HG02588 (cell line): ENCODE measurements at regions not wholly inside any gene's neighbourhood (a gene's known extent, or its start where the extent isn't known, plus 50 kb on each side); places are given as distances from the start of the nearest gene placed in this dataset.

ENCODE experiments used
- ATAC-seq: cut with Tn5 transposase; IDR thresholded peaks from one replicate; pipeline ENCODE4 v1.9.1; 2021; ENCODE audit warnings: mild to moderate bottlenecking, moderate library complexity; ENCODE audit not compliant: unreplicated experiment

- no peak for ATAC-seq
These were observed 148.8 kb downstream of the INO80D start for GRCh38 chr2:205937211-205937610.

- ATAC-seq, result no peak
These were observed 149.5 kb downstream of the INO80D start for GRCh38 chr2:205936446-205936845.

GRCh38 chr2:205934443-205934842 is 151.5 kb downstream of the INO80D start:
- ATAC-seq, result no peak

GRCh38 chr2:205932861-205933260 is 153.1 kb downstream of the INO80D start:
- no peak for ATAC-seq

- ATAC-seq, result no peak
These were observed 154.6 kb downstream of the INO80D start for GRCh38 chr2:205931388-205931787.

GRCh38 chr2:205930209-205930608 is 155.8 kb downstream of the INO80D start:
- ATAC-seq, result no peak

- no peak for ATAC-seq
These were observed 156.6 kb downstream of the INO80D start for GRCh38 chr2:205929246-205929942.

DNA sequence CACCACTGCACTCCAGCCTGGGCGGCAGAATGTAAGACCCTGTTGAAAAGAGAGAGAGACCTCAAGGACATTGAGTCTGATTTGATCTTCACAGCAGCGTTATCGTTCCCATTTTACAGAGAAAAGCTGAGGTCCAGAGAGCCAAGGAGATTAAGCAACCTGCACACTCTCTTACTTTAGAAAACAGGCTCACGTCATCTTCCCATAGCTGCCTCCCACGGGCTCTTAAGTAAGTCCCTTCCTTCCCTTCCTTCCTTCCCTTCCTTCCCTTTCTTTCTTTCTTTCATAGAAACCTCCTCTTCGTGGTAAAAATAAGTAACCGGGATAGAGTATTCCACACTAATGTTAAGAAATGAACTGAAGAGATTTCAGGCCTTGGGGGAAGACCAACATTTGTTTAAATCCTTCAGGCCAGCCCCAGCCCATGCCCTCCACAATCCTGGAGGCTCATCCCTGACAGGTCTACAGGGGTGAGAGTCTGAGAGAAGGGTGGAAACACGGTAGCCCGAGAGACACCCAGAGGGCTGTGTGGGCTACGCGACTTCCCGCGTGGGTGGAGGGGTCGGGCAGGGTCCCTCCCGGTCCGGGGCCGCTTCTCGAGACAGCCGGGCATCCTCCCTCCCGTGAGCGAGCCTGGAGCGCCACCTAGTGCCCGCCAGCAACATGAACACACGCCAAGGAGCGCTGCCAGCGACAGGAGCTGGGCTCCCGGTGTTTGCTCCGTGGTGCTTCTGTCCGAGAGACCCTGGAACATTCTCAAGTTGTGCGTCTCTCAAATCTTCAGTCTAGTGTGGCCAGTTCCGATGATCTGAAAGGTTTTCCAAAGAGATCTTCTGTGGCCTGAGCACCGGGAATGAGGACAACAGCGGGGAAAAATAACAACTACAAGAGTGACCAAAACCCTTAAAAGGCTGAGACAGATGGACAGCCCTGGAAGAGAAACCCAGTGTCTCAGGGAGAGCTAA is 160.3 kb downstream of the INO80D start:
- ATAC-seq, result peak; percentile 85

- ATAC-seq, result no peak
These were observed 161.3 kb downstream of the INO80D start for GRCh38 chr2:205924676-205925075.

DNA sequence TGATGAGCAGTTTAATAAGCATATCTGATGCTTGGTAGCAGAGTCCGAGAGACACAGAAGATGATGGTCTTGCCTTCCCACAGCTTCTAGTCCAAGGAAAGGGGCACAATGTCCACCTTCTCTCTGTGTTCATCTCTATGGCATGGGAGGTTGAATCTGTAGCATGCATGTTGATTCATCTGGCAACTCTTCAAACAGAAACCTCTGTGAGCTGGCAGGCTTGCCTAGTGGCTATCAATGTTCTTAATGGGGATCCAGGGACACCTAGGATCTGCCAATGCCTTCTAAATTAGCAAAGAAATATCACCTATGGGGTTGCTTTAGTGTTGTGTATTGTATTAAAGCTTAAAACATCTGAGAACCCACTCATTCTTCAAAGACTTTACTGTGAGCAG is 170.8 kb downstream of the INO80D start:
- ATAC-seq, result no peak

GRCh38 chr2:205914213-205915129 is 171.5 kb downstream of the INO80D start:
- no peak for ATAC-seq

GRCh38 chr2:205913668-205914067 is 172.3 kb downstream of the INO80D start:
- ATAC-seq, result no peak

- ATAC-seq, result no peak
These were observed 174.7 kb downstream of the INO80D start for GRCh38 chr2:205911306-205911705.

- no peak for ATAC-seq
These were observed 176.8 kb downstream of the INO80D start for GRCh38 chr2:205909184-205909572.

DNA sequence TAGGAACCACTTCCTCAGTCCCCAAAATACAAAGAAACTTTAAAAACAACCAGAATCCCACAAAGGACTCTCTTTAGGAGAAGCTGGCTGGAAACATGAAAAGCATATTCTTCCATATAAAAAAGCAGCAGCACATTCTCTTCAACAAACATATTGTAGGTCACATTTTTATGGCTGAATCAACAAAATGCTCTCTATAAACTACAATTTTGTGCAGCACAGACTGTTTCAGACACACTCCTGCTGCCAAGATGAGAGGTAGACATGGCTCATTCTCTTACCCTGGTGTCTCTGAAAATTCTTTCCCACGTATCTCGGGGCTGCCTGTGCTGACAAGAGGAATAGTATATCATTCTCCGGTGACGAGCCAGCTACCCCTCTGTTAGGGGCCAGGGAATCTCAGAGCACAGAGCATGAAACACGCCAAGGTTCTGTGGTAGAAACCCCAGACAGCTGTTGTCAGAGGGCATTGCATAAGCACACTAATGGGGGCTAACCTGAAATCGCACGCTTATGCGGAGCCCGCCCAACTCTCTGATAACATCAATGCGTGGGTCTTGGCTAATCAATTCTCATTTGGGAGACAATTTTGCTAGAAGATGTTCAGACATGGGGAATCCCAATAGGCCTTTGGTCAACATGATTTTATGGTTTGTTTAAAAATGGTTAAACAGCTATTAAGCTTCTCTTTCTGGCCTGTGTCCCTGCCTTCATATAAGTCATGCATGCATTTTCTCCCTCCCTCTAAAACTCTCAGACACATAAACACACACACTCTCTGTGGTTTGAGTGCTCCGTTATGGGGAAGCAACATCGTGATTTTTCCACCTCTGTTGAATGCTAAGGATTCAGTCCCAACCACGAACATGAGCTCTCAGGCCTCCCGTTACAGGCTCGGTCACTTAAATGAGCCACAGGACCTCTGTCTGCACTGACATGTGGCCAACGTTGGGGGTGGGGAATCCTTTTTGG is 177.5 kb downstream of the INO80D start:
- ATAC-seq, result no peak

- ATAC-seq, result no peak
These were observed 179.6 kb downstream of the INO80D start for GRCh38 chr2:205906419-205906818.

DNA sequence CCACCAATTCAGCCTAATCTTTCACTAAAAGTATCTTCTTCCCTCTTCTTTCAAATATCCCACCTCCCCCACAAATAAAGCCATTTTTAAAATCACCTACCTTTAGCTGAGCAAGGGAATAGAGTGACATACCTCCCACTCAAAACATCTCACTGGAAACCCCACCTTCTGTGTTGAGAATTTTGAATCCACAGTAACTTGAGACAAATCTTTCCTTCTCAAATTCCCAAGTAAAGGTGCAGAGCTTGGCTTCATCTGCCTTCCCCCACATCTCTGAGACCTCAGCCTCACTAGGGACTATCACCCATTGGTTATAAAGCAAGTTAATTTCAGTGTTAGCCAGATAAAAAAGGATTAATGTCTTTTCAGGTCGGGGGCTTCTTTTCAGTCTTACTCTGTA is 180.4 kb downstream of the INO80D start:
- ATAC-seq, result no peak

GRCh38 chr2:205904873-205905272 is 181.1 kb downstream of the INO80D start:
- ATAC-seq, result no peak

DNA sequence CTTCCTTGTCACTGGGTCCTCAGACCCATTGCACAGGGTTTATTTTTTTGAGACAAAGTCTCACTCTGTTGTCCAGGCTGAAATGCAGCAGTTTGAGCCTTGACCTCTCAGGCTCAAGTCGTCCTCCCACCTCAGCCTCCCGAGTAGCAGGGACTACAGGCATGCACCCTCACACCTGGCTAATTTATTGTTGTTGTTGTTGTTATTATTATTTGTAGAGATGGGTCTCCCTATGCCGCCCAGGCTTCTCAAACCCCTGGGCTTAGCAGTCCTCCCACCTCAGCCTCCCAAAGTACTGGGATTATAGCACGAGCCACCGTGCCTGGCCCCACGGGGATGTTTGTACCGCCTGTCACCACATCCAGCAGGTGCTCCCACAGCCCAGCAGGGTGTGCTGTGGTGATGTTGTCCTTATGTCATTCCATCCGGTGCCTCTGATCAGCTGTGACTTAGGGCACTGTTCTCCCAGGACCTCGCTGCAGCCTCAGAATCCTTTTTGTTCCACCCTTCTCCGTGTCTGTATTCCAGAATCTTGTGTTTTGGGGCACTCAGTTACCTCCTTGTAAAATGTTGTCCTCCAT is 182.3 kb downstream of the INO80D start:
- ATAC-seq, result peak; percentile 69

DNA sequence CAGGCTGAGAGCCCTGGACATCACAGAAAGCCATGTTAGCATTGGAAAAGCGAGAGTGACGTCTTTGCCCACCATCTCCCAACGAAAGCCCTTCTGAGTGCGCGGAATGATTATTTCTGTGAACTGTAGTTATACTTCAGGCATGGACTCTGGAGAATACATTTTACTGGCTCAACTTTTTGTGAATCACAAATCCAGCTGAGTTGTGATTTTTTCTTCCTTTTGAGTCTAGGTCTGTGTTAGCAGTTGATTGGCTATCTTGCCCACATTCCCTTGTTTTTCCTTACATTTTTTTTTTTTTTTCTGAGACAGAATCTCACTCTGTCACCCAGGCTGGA is 183.1 kb downstream of the INO80D start:
- no peak for ATAC-seq
